ENCODE measurements at regions not wholly inside any gene's neighbourhood (a gene's known extent, or its start where the extent isn't known, plus 50 kb on each side); places are given as distances from the start of the nearest gene placed in this dataset.

- Histone ChIP-seq H3K9me3 (no peaks in the 10 kb centered on the region), H3K9ac (no peak overlapping the region), H3K4me3 (no peak overlapping the region), H3K4me1 (no peaks in the 10 kb centered on the region), H3K4me2 (no peak overlapping the region), H3K36me3 (no peaks in the 10 kb centered on the region), H4K20me1 (no peaks in the 10 kb centered on the region), H3K27me3 (no peaks in the 10 kb centered on the region), H3K27ac (no peak overlapping the region)
- no peak for TF ChIP-seq Cebpa-rat (IDR thresholded peaks at IDR 0.05)
Measured at GRCh38 chr2:138275881-138276280, 225.7 kb upstream of the SPOPL start.

- Histone ChIP-seq H3K27ac (no peak overlapping the region), H3K4me1 (no peaks in the 10 kb centered on the region), H3K9me3 (no peaks in the 10 kb centered on the region), H3K27me3 (no peaks in the 10 kb centered on the region), H3K36me3 (no peaks in the 10 kb centered on the region), H3K9ac (no peak overlapping the region), H3K4me3 (no peak overlapping the region), H3K4me2 (no peak overlapping the region), H4K20me1 (no peaks in the 10 kb centered on the region)
- no peak for TF ChIP-seq Cebpa-rat (IDR thresholded peaks at IDR 0.05)
Measured at GRCh38 chr2:138276339-138276738, 225.2 kb upstream of the SPOPL start.

GRCh38 chr2:138277062-138277461, 224.5 kb upstream of the SPOPL start:
- Histone ChIP-seq H3K9me3 (no peaks in the 10 kb centered on the region), H3K27ac (no peak overlapping the region), H3K27me3 (no peaks in the 10 kb centered on the region), H3K4me2 (no peak overlapping the region), H3K4me1 (no peaks in the 10 kb centered on the region), H3K4me3 (no peak overlapping the region), H4K20me1 (no peaks in the 10 kb centered on the region), H3K9ac (no peak overlapping the region), H3K36me3 (no peaks in the 10 kb centered on the region)
- no peak for TF ChIP-seq Cebpa-rat (IDR thresholded peaks at IDR 0.05)

DNA sequence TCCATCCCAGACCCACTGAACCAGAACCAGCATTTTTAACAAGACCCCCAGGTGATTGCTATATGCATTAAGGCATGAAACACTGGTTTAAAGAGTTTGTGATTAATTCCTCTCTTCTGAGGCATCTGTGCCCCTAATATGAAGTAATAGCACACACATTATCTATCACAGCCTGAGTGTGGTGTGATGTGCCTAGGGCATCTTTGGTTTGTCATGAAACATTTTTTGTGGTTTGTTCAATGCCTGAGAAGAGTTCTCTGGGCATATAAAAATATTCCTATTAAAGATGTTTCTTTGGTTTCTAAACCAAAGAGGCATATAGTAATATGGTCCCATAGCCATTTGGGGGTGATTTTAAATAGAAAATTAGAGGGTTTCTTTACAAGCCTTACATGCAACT, 221.7 kb upstream of the SPOPL start:
- H3K4me3 ChIP-seq: no peak overlapping the region
- no peaks in the 10 kb centered on the region for H4K20me1 ChIP-seq
- H3K36me3 ChIP-seq: no peaks in the 10 kb centered on the region
- no peaks in the 10 kb centered on the region for H3K4me1 ChIP-seq
- no peak overlapping the region for H3K9ac ChIP-seq
- H3K4me2 ChIP-seq: no peak overlapping the region
- H3K9me3 ChIP-seq: no peaks in the 10 kb centered on the region
- H3K27me3 ChIP-seq: no peaks in the 10 kb centered on the region
- H3K27ac ChIP-seq: no peak overlapping the region
- TF ChIP-seq Cebpa-rat (IDR thresholded peaks at IDR 0.05): no peak

GRCh38 chr2:138280999-138281695, 220.4 kb upstream of the SPOPL start:
- no peaks in the 10 kb centered on the region for H3K4me1 ChIP-seq
- H3K4me3 ChIP-seq: no peak overlapping the region
- no peak overlapping the region for H3K27ac ChIP-seq
- H3K9me3 ChIP-seq: no peaks in the 10 kb centered on the region
- no peak for TF ChIP-seq Cebpa-rat (IDR thresholded peaks at IDR 0.05)
- no peaks in the 10 kb centered on the region for H3K36me3 ChIP-seq
- H3K9ac ChIP-seq: no peak overlapping the region
- no peak overlapping the region for H3K4me2 ChIP-seq
- H3K27me3 ChIP-seq: no peaks in the 10 kb centered on the region
- H4K20me1 ChIP-seq: no peaks in the 10 kb centered on the region

DNA sequence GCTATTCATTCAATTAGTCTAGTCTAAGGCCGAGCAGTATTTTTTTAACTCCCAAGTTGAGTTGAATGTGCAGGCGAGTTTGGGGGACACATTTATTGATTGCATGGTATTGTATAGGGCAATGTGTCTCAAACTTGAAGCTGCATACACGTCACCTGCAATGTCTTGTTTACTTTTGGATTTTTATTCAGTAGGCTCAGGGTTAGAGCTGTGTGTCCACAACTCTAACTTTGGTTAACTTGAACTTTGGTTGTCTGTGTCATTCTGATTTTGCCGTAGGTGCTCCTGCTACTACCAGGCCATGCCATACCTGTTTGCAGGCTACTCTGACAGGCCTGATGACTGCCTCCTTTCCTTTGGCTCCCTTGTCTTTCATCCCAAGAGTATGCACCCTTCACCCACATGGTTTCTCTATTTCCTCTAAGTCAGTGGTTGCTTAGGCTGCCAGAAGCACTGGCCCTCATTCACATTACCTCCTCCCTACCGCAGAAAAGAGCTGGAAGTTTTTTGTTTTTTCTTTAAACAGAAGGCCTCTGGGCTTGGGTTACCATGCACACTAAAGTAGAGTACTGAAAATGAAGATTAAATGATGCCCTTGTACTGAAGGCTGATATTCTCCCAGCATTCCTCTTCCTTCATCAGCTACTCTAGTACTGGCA, 219.4 kb upstream of the SPOPL start:
- H3K27ac ChIP-seq: no peak overlapping the region
- no peaks in the 10 kb centered on the region for H4K20me1 ChIP-seq
- H3K9ac ChIP-seq: no peak overlapping the region
- no peak overlapping the region for H3K4me3 ChIP-seq
- H3K36me3 ChIP-seq: no peaks in the 10 kb centered on the region
- H3K4me2 ChIP-seq: no peak overlapping the region
- no peaks in the 10 kb centered on the region for H3K4me1 ChIP-seq
- H3K9me3 ChIP-seq: no peaks in the 10 kb centered on the region
- TF ChIP-seq Cebpa-rat (IDR thresholded peaks at IDR 0.05): no peak
- H3K27me3 ChIP-seq: no peaks in the 10 kb centered on the region

DNA sequence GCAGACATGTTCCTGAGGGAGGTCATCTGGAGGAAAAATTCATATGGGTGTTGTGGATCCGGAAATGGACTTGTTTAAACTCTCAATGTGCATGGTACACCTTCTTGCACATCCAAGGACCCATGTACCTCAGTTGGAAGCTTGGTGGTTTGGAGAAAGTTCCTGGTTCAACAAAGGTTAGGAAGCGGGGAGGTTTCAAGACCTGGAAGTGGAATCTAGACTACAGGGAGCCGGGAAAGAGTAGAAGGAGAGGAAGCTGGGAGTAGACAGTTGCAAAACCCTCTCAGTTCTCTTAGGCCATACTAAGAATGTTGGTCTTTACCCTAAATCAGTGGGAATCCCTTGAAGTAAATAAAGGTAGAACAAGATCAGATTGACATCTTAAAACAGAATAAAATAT, 209.8 kb upstream of the SPOPL start:
- Histone ChIP-seq H3K27me3 (no peaks in the 10 kb centered on the region), H3K4me3 (no peak overlapping the region), H3K4me1 (no peaks in the 10 kb centered on the region), H3K27ac (no peak overlapping the region), H4K20me1 (no peaks in the 10 kb centered on the region), H3K9ac (no peak overlapping the region), H3K9me3 (no peaks in the 10 kb centered on the region; the same call in 1 of the 2 replicates), H3K36me3 (no peaks in the 10 kb centered on the region), H3K4me2 (no peak overlapping the region)
- no peak for TF ChIP-seq Cebpa-rat (IDR thresholded peaks at IDR 0.05)

DNA sequence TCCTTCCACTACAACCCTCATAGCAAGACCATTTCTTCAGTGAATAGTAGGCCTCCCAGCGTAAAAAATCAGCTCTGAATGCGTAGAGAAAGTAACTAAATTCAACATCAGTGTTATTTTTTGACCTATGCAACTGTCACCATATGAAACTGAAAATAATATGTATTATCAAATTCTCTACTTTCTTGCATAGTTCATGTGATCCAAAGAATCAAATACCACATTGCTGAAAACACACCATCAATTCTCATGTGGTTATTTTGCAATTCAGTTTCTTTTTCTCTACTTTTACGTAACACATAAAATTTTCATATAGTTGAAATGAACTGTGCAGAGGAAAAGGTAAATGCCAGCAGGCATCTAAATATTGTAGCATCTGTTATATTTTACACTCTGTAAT, 208.5 kb upstream of the SPOPL start:
- Histone ChIP-seq H3K4me1 (peaks cover 2% of the 10 kb centered on the region), H3K36me3 (no peaks in the 10 kb centered on the region), H3K4me3 (no peak overlapping the region), H3K9me3 (no peaks in the 10 kb centered on the region; the same call in 1 of the 2 replicates), H3K9ac (no peak overlapping the region), H3K4me2 (no peak overlapping the region), H4K20me1 (no peaks in the 10 kb centered on the region), H3K27ac (no peak overlapping the region), H3K27me3 (no peaks in the 10 kb centered on the region)
- TF ChIP-seq Cebpa-rat (IDR thresholded peaks at IDR 0.05): no peak

DNA sequence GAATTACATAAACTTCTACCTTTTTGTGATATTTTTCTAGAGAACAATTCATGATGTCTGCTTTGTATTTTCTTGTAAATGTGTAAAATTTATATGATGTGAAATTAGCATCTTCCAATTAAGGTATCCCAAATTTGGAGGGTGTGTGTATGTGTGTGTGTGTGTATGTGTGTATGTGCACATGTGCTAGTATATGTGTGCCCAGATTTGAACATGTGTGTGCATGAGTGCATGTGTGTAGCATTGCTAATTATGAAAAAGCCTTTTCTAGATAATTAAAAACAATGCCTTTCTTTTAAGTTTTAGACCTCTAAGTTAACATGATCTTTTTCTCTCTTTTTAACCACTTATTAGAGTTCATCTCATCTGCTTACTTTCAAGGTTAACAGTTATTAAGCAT, 208.0 kb upstream of the SPOPL start:
- Histone ChIP-seq H3K4me3 (no peak overlapping the region), H4K20me1 (no peaks in the 10 kb centered on the region), H3K36me3 (no peaks in the 10 kb centered on the region), H3K27ac (no peak overlapping the region), H3K27me3 (no peaks in the 10 kb centered on the region), H3K9me3 (no peaks in the 10 kb centered on the region), H3K4me2 (no peak overlapping the region), H3K4me1 (peaks cover 7% of the 10 kb centered on the region), H3K9ac (no peak overlapping the region)
- TF ChIP-seq Cebpa-rat (IDR thresholded peaks at IDR 0.05): no peak

DNA sequence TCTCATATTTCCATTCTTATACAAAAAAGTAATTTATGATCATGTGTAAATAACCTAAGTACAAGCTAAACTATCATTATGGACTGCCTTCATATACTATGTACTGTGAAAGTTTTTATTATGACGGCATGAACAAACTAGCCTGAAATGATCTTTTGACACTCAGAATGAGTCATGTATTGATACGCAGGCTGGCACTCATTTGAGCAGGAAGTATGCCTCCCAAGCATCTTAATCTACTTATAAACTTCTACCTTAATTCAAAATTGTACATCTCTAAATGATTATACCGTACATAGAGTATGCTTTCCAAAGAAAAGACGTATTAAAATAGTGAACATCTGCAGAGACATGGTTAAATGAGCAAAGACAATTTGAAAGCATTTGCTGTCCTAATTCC, 207.1 kb upstream of the SPOPL start:
- peaks cover 11% of the 10 kb centered on the region for H3K4me1 ChIP-seq
- H3K36me3 ChIP-seq: no peaks in the 10 kb centered on the region
- no peaks in the 10 kb centered on the region for H3K27me3 ChIP-seq
- no peak overlapping the region for H3K4me3 ChIP-seq
- H3K9ac ChIP-seq: no peak overlapping the region
- TF ChIP-seq Cebpa-rat (IDR thresholded peaks at IDR 0.05): no peak
- H4K20me1 ChIP-seq: no peaks in the 10 kb centered on the region
- H3K27ac ChIP-seq: no peak overlapping the region
- H3K9me3 ChIP-seq: no peaks in the 10 kb centered on the region
- H3K4me2 ChIP-seq: no peak overlapping the region

Data from BLaER1 (cell line).